22Rv1 (cell line): ENCODE measurements at regions not wholly inside any gene's neighbourhood (a gene's known extent, or its start where the extent isn't known, plus 50 kb on each side); places are given as distances from the start of the nearest gene placed in this dataset.

Experiments
- H3K27ac ChIP-seq: fragments of 450-650 bp; 2 replicates; pipeline ENCODE4 v1.5.1; 2017
- ZFX ChIP-seq: fragments of 450-650 bp; IDR thresholded peaks from 2 replicates; pipeline ENCODE4 v1.6.1; 2017; ENCODE audit warnings: antibody characterized with exemption, borderline replicate concordance
- TF ChIP-seq, protein P1 (sequence below): fragments of 450-650 bp; IDR thresholded peaks from 2 replicates; pipeline ENCODE4 v1.5.1; 2017; ENCODE audit warnings: mild to moderate bottlenecking

DNA sequence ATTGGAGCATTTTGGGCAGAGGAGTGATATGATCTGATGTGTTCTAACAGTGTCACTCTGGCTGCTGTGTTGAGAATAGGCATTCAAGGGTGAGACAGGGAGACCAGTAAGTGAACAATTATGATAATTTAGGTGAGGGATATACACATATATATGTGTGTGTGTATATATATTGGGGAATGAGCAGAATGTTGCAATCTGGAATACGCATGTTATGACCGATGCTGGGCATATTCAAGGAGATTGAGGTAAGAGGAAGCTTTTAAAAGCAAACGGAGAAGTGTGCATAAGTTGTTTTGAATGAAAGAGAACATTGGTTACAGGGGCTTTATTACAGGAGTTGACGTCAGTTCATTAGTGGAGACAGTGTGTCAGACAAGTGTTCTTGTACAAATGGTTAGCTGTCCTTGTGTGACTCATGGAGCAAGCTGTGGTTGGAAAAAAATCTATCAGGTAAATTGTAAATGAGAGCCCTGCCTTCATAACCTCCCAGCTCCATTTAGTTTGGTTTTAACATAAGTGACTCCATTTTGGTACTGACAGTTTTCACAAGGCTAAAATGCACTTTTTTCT lies 442.5 kb upstream of the LCORL start:
- no peak for TF ChIP-seq ZFX
- TF ChIP-seq, protein P1, sequence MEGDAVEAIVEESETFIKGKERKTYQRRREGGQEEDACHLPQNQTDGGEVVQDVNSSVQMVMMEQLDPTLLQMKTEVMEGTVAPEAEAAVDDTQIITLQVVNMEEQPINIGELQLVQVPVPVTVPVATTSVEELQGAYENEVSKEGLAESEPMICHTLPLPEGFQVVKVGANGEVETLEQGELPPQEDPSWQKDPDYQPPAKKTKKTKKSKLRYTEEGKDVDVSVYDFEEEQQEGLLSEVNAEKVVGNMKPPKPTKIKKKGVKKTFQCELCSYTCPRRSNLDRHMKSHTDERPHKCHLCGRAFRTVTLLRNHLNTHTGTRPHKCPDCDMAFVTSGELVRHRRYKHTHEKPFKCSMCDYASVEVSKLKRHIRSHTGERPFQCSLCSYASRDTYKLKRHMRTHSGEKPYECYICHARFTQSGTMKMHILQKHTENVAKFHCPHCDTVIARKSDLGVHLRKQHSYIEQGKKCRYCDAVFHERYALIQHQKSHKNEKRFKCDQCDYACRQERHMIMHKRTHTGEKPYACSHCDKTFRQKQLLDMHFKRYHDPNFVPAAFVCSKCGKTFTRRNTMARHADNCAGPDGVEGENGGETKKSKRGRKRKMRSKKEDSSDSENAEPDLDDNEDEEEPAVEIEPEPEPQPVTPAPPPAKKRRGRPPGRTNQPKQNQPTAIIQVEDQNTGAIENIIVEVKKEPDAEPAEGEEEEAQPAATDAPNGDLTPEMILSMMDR: no peak
- H3K27ac ChIP-seq: no peak overlapping the region

DNA sequence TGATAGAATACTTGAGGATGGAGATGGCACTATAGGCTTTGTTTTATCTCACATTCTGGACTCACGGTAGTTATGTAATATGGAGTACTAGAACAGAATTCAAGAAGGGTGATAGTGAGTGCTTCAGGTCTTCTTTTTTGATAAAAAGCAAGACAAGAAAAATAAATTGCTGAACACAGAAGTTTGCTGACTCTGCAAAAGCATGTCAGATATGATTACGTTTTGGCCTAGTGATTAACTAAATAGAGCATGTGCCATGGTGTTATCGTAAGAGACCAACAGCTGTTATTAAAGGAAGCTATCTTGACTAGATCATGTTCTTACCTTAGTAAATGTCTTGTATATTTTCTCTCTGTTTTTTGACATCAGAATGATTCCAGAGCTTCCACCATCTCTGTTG lies 436.9 kb upstream of the LCORL start:
- H3K27ac ChIP-seq: no peak overlapping the region
- no peak for TF ChIP-seq ZFX
- TF ChIP-seq, protein P1: no peak

DNA sequence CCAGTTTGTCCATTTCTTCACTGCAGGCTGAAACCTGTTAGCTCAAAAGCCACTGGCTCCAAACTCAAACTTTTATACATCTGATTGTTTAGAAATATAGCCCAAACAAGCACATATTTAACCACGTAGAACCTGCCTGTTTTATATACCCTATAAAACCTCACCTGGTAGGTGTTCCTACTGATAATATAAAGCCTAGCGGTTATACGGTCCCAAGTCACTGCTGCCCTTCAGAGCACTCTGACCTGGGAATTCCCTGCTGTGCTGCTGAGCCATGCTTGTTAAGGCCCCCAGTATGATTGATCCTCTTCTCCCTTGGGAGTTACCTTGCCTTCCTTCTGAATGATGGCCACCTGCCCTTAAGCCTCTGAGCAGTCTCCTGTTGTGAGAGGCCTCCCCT lies 432.8 kb upstream of the LCORL start:
- no peak overlapping the region for H3K27ac ChIP-seq
- TF ChIP-seq, protein P1: no peak
- TF ChIP-seq ZFX: no peak

DNA sequence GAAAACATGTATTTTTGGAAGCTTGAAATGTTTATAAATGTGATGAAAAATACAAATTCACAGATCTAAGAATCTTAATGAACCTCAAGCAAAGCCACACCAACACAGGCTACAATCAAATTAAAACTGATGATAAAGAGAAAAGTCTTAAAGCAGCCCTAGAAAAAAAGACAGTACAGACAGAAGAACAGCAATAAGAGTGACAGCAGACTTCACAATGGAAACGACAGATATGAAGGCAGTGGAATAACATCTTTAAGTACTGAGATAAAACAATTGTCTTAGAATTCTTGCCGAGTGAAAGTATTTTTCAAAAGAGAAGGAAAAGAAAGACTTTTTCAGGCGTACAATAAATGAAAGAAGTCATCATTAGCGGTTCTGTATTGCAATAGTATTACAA lies 423.6 kb upstream of the LCORL start:
- no peak overlapping the region for H3K27ac ChIP-seq
- TF ChIP-seq ZFX: no peak
- TF ChIP-seq, protein P1: no peak

DNA sequence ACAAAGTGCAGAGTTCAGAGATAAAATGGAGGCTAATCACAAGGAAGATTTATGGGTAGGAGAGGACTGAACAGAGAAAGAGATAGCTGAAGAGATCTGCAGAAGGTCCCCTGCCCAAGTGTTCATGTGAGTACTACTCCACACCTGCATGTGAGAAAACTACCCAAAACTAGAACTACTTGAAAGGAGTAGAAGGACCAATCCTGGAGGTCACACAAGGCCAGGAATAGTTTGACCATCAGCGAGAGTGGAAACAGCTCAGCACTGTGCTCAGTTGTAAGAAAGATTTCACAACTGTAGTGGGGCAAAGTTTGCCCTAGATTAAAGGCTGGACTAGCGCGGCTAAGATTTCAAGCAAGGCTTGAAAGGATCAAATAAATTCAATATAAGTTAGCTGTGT lies 422.7 kb upstream of the LCORL start:
- H3K27ac ChIP-seq: no peak overlapping the region
- TF ChIP-seq, protein P1: no peak
- TF ChIP-seq ZFX: no peak

DNA sequence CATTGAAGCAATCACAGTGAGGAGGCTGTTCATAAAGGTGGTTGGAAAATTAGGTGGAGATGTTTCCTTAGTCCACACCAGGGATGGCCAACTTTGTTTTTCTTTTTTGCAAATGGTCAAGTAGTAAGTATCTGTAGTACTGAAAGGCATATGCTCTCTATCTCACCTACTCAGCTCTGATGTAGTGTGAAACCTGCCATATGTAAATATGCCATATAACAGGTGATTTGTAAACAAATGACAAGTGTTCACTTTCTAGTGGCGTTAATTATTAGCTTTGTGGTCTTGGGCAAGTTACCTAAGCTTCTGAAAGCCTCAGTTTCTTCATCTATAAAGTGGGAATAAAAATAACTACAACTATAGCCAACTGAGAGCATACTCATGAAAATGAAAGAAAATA lies 421.4 kb upstream of the LCORL start:
- no peak overlapping the region for H3K27ac ChIP-seq
- TF ChIP-seq ZFX: no peak
- TF ChIP-seq, protein P1: no peak

DNA sequence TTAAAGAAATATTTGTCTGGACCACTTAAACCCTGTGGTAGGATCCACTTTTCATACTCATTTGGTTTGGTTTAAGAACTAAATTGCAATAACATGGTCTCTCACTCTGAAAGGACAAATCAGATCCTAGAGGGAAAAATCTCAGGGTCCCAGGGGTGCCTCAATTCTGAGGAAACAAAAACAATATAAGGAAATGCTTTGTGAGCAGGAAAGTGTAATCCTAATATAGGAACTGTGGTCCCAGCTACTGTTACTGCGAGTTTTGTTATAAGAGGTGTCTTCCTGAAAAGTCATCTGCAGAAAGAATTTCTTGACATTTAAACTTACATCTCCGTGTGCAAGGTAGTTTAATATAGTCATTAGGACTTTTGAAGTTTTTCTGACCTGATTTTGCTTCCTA lies 420.1 kb upstream of the LCORL start:
- H3K27ac ChIP-seq: no peak overlapping the region
- no peak for TF ChIP-seq ZFX
- TF ChIP-seq, protein P1: no peak
